K562 (cell line): ENCODE measurements at regions not wholly inside any gene's neighbourhood (a gene's known extent, or its start where the extent isn't known, plus 50 kb on each side); places are given as distances from the start of the nearest gene placed in this dataset.

Experiments
- BCLAF1 ChIP-seq, 2 experiments: fragments of 450-650 bp in 1 of 2; IDR thresholded peaks; 2 replicates each; pipeline ENCODE4 v1.6.1; 2011 to 2017; ENCODE audit warnings: low read depth in 2 of 2, antibody characterized with exemption in 1 of 2, borderline replicate concordance in 1 of 2, low read length in 1 of 2, mild to moderate bottlenecking in 1 of 2, mixed read lengths in 1 of 2; ENCODE audit not compliant: control insufficient read depth in 1 of 2
- BCOR ChIP-seq: fragments of 450-650 bp; IDR thresholded peaks from 2 replicates; pipeline ENCODE4 v1.6.1; 2016
- BRD4 ChIP-seq: fragments of 200-600 bp; sonication (generic); IDR thresholded peaks from 2 replicates; pipeline ENCODE4 v1.6.1; 2017; ENCODE audit warnings: inconsistent platforms
- KDM1A ChIP-seq, 2 experiments: fragments of 450-650 bp; IDR thresholded peaks; 2 replicates each; pipeline ENCODE4 v1.6.1; 2016; ENCODE audit warnings: mild to moderate bottlenecking in 2 of 2
- MED1 ChIP-seq: sonication (generic); formaldehyde crosslinking; IDR thresholded peaks from 2 replicates; pipeline ENCODE4 v1.8.1; 2023; ENCODE audit warnings: missing genetic modification reagents, borderline replicate concordance
- PML ChIP-seq: IDR thresholded peaks from 2 replicates; pipeline ENCODE4 v1.6.1; 2012; ENCODE audit warnings: low read length, inconsistent platforms
- RBM25 ChIP-seq: fragments of 200-400 bp; formaldehyde crosslinking; IDR thresholded peaks from 2 replicates; pipeline ENCODE4 v1.6.1; 2018; ENCODE audit warnings: low read length, low read depth, moderate library complexity; ENCODE audit not compliant: severe bottlenecking
- RNF2 ChIP-seq: sonication (generic); IDR thresholded peaks from 2 replicates; pipeline ENCODE4 v1.6.1; 2016
- TSHZ1 ChIP-seq: fragments of 250-450 bp; sonication (Bioruptor Pico); IDR thresholded peaks from 2 replicates; pipeline ENCODE4 v1.4.0; 2020; ENCODE audit warnings: mild to moderate bottlenecking, moderate library complexity
- ZBTB43 ChIP-seq: sonication (generic); formaldehyde crosslinking; IDR thresholded peaks from 2 replicates; pipeline ENCODE4 v1.8.0; 2023; ENCODE audit warnings: mild to moderate bottlenecking, missing genetic modification reagents
- ZFP36 ChIP-seq: fragments of 150-350 bp; IDR thresholded peaks from 2 replicates; pipeline ENCODE4 v1.6.1; 2018; ENCODE audit warnings: low read length, low read depth; ENCODE audit not compliant: partially characterized antibody
- TF ChIP-seq, protein P1 (sequence below): fragments of 250-450 bp; sonication (Bioruptor Pico); IDR thresholded peaks from 2 replicates; pipeline ENCODE4 v1.8.0; 2021; ENCODE audit warnings: borderline replicate concordance, mild to moderate bottlenecking, moderate library complexity; ENCODE audit not compliant: poor library complexity, severe bottlenecking

DNA sequence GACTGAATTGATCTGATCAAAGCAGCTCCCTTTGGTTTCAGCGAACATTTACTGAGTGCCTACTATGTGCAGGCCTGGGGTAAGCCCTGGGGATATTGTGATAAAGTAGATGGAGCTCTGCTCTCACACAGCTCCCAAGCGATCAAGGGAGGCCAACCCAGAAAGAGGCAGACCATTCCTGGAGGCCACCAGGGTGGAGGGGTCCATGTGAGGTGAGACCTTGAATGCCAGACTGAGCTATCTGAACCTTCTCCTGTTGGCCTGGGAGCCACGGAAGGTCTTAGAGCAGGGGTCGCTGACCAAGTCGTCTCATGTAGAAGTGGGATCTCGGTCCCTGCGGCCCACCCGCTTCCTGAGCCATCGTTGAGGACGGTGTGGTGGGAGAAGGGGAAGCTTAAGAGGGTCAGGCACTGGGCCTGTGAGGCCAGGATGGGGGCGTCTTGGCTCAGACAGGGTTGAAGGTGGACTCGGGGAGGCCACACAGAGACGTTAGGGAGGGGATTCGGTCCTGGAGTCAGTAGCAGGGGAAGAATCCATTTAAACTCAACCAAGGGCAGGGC, 62.2 kb upstream of the IL17B start (continued):
- TF ChIP-seq, protein P1, sequence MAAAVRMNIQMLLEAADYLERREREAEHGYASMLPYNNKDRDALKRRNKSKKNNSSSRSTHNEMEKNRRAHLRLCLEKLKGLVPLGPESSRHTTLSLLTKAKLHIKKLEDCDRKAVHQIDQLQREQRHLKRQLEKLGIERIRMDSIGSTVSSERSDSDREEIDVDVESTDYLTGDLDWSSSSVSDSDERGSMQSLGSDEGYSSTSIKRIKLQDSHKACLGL = no peak
- TF ChIP-seq MED1 (no peak), BCOR (0 out of 2 replicates have a peak, but pooled peaks have one; percentile 33), BCLAF1 (IDR thresholded peaks at IDR 0.05; ENCODE audit: borderline replicate concordance in 1 of 2, control insufficient read depth in 1 of 2, low read depth in 2 of 2, low read length in 1 of 2) (no peak), ZBTB43 (CRISPR knock-in tag) (no peak), BRD4 (no peak), RBM25 (peak; percentile 49), KDM1A (IDR thresholded peaks at IDR 0.05) (0 out of 4 replicates have a peak, but pooled peaks of 1 of the 2 experiments have one; percentile 7), ZFP36 (peak; percentile 96), TSHZ1 (CRISPR knock-in tag) (no peak), PML (no peak), RNF2 (no peak)
